Skeletal muscle tissue (tissue), 3 donors: ENCODE measurements at regions not wholly inside any gene's neighbourhood (a gene's known extent, or its start where the extent isn't known, plus 50 kb on each side); places are given as distances from the start of the nearest gene placed in this dataset.

Experiments
- H3K27ac ChIP-seq: one replicate; pipeline ENCODE4 v1.7.0; 2013; ENCODE audit warnings: mild to moderate bottlenecking, low read depth, low read length, inconsistent platforms
- H3K27me3 ChIP-seq, 3 donors: one replicate each; pipeline ENCODE4 v1.7.0; 2013; ENCODE audit warnings: low read length in 3 of 3; ENCODE audit not compliant: control insufficient read depth in 3 of 3, insufficient read depth in 3 of 3
- H3K36me3 ChIP-seq, 3 donors: one replicate each; pipeline ENCODE4 v1.7.0; 2013; ENCODE audit warnings: low read length in 3 of 3; ENCODE audit not compliant: control insufficient read depth in 3 of 3, insufficient read depth in 3 of 3
- H3K4me1 ChIP-seq, 3 donors: one replicate each; pipeline ENCODE4 v1.7.0; 2013; ENCODE audit warnings: low read length in 3 of 3, mild to moderate bottlenecking in 3 of 3; ENCODE audit not compliant: control insufficient read depth in 3 of 3, insufficient read depth in 3 of 3
- H3K4me3 ChIP-seq, 3 donors: one replicate each; pipeline ENCODE4 v1.7.0; 2013; ENCODE audit warnings: low read length in 3 of 3
- H3K9ac ChIP-seq, 3 donors: one replicate each; pipeline ENCODE4 v1.7.0; 2013; ENCODE audit warnings: low read length in 3 of 3, mild to moderate bottlenecking in 3 of 3, moderate library complexity in 2 of 3, low read depth in 1 of 3
- H3K9me3 ChIP-seq, 3 donors: one replicate each; pipeline ENCODE4 v1.7.0; 2013; ENCODE audit warnings: low read length in 3 of 3; ENCODE audit not compliant: control insufficient read depth in 3 of 3
- donor health status: Osteomylitis.

DNA sequence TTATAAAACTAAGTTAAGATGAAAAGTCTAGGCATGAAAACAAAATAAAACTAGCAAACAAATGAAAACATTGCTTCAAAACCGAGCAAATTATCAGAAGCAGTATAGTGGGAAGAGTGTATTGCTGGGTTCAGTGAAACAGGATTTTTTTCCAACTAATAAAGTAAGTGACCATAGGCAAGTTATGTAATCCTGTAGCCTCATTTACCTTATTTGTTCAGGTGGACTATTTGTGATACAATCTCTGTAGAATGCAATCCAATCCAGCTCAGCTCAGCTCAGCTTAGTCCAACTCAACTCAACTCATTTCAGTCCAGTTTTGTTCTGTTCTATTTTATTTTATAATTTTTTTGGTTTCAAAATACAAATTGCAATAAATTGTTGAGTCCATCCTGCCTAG is 276.7 kb upstream of the LRIG3 start:
- Histone ChIP-seq H3K4me1 (no peaks in the 10 kb centered on the region), H3K4me3 (no peak overlapping the region), H3K27me3 (no peaks in the 10 kb centered on the region), H3K36me3 (no peaks in the 10 kb centered on the region), H3K9me3 (no peaks in the 10 kb centered on the region), H3K9ac (no peak overlapping the region), H3K27ac (no peak overlapping the region)

DNA sequence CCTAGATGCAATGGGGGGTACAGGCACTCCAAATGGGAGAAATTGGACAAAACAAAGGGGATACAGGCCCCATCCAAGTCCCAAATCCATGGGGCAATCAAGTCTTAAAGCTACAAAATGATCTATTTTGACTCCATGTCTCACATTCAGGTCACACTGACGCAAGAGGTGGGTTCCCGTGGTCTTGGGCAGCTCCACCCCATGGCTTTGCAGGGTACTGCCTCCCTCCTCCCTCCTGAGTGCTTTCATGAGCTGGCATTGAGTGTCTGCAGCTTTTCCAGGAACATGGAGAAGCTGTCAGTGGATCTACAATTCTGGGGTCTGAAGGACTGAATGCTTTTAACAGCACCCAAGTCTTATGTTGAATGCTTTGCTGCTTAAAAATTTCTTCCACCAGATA is 274.5 kb upstream of the LRIG3 start:
- H3K36me3 ChIP-seq = no peaks in the 10 kb centered on the region
- no peaks in the 10 kb centered on the region for H3K9me3 ChIP-seq
- H3K4me3 ChIP-seq = no peak overlapping the region
- no peaks in the 10 kb centered on the region for H3K27me3 ChIP-seq
- H3K4me1 ChIP-seq = no peaks in the 10 kb centered on the region
- no peak overlapping the region for H3K9ac ChIP-seq
- H3K27ac ChIP-seq = no peak overlapping the region

DNA sequence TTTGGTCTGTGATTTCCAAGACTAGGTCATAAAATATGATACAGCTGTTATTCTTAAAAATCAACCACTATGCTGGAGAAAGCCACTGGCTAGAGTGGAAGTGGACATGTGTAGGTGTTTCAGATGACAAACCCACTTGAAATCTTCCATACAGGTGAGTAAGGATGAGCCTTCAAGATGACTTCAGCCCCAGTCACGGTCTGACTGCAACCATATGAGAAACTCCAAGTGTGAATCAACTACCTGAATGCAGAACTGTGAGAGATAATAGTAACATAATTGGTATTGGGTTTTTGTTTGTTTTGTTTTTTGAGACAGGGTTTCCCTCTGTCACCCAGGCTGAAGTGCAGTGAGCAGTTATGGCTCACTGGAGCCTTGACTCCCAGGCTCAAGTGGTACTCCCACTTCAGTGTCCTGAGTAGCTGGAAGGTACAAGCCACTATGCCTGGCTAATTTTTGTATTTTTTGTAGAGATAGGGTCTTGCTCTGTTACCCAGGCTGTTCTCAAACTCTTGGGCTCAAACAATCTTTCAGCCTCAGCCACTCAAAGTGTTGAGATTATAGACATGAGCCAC is 273.3 kb upstream of the LRIG3 start:
- Histone ChIP-seq H3K9me3 (no peaks in the 10 kb centered on the region), H3K36me3 (no peaks in the 10 kb centered on the region), H3K4me3 (no peak overlapping the region), H3K27me3 (no peaks in the 10 kb centered on the region), H3K4me1 (no peaks in the 10 kb centered on the region), H3K9ac (no peak overlapping the region), H3K27ac (no peak overlapping the region)

DNA sequence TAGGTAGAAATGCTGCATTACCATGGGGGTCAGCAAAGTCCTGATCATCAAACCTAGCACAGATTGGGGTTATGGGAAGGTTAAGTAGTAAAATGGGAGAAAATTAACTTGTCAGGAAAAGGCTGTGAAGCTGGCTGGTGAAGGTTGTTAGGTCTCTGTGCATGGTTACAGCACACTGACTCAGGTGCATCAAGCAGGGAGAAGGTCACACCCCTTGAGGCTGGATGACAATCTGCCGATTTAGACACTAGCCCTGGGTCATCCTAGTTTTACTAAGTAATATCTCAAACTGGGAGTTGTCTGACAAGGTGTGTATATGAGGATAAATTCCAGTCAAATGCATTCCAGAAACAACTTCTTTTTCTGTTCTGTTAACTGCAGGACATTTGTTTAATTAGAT is 271.1 kb upstream of the LRIG3 start:
- H3K27ac ChIP-seq = no peak overlapping the region
- H3K4me3 ChIP-seq = no peak overlapping the region
- no peaks in the 10 kb centered on the region for H3K36me3 ChIP-seq

DNA sequence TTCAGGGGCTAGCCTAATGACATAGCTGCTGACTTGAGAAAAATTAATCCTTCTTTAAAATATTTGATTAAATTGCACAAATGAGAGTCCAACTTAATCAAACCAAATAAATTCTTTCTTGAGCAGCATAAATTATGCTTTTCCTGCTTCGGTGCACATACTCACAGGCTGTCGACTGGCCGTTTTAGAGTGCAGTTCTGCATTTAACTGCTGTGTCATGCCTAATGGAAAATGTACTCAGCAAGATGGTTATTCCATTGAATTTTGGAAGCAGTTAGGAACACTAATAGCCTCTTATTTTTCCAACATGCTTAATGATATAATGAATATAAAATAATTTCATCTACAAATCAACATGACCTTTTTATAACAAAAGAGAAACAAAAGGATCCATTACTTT is 266.1 kb upstream of the LRIG3 start:
- H3K4me3 ChIP-seq = no peak overlapping the region
- no peaks in the 10 kb centered on the region for H3K9me3 ChIP-seq
- no peak overlapping the region for H3K27ac ChIP-seq
- H3K27me3 ChIP-seq = no peaks in the 10 kb centered on the region
- no peak overlapping the region for H3K9ac ChIP-seq
- no peaks in the 10 kb centered on the region for H3K36me3 ChIP-seq
- H3K4me1 ChIP-seq = no peaks in the 10 kb centered on the region

More for the DNA sequence above, 271.1 kb upstream of the LRIG3 start:
- Histone ChIP-seq H3K9me3 (no peaks in the 10 kb centered on the region), H3K27me3 (no peaks in the 10 kb centered on the region), H3K4me1 (no peaks in the 10 kb centered on the region), H3K9ac (no peak overlapping the region)

DNA sequence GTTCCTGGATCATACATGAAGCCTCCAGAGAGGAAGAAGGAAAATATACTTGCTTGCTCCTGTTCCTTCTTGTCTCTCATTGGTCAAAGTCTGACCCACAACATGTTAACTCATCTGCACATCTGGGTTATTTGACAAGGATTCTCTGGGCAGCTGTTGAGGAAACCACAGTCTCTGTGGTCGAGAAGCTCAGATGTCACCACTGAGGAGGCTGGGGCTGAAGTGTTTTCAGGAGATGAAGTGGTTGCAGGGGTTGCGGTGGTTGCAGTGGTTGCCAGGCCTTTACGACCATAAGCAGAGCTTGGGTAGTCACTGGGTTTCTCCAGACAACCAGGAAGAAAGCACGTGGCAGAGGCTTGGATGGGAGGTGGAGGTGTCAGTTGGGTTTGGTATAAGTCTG is 265.0 kb upstream of the LRIG3 start:
- Histone ChIP-seq H3K9ac (no peak overlapping the region), H3K4me3 (no peak overlapping the region), H3K9me3 (no peaks in the 10 kb centered on the region), H3K27ac (no peak overlapping the region), H3K27me3 (no peaks in the 10 kb centered on the region), H3K4me1 (no peaks in the 10 kb centered on the region), H3K36me3 (no peaks in the 10 kb centered on the region)

DNA sequence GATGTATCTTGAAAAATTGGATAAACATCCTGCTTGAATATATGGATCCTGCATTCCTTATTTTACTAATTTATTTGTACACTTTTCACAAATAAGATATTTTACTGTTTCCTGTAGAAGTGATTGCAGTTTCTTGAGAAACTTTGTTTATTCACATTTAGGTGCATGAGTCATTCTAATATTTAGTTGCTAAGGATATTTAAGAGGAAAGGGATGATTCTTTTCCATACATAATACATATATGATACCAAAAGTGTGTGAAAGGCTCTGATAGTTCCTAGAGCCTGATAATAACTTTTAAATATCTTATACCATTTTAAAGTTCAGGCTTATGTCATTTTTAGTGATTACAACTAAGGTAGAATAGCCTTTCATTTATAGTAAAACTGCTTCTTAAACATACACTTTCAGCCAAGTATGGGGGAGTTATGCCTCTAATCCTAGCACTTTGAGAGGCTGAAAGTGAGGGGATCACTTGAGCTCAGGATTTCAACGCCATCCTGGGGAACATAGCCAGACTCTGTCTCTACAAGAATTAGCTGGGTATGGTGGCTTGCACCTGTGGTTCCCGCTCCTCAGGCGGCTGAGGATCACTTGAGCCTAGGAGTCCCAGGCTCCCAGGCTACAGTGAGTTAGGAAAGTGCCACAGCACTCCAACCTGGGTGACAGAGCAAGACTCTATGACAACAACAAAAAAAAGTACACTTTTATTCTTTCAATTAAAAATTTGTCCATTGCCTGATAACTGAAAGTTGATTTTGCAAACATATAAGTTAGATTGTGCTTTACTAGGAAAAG is 262.6 kb upstream of the LRIG3 start:
- no peaks in the 10 kb centered on the region for H3K27me3 ChIP-seq
- no peaks in the 10 kb centered on the region for H3K36me3 ChIP-seq
- no peak overlapping the region for H3K27ac ChIP-seq
- no peak overlapping the region for H3K4me3 ChIP-seq
- H3K9me3 ChIP-seq = no peaks in the 10 kb centered on the region
- no peaks in the 10 kb centered on the region for H3K4me1 ChIP-seq
- no peak overlapping the region for H3K9ac ChIP-seq

DNA sequence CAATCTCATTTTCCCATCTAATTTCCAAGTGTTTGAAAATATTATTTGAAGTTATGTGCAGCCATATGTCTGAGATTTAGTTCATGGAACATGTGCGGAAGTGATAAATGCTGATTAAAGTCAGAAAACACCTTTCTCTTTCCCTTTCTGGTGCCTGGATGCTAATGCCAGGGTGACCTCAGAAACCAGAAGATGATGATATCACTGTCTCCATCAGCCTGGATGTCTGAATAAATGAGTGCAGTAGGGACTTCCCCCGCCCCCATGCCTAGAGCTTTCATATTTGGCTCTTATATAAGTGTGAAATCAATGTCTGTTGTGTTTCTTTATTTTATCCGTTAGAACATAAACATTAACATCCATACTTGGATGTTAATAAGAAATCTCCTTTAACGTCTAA is 261.9 kb upstream of the LRIG3 start:
- Histone ChIP-seq H3K9ac (no peak overlapping the region), H3K27me3 (no peaks in the 10 kb centered on the region), H3K4me1 (no peaks in the 10 kb centered on the region), H3K4me3 (no peak overlapping the region), H3K36me3 (no peaks in the 10 kb centered on the region), H3K9me3 (no peaks in the 10 kb centered on the region), H3K27ac (no peak overlapping the region)

DNA sequence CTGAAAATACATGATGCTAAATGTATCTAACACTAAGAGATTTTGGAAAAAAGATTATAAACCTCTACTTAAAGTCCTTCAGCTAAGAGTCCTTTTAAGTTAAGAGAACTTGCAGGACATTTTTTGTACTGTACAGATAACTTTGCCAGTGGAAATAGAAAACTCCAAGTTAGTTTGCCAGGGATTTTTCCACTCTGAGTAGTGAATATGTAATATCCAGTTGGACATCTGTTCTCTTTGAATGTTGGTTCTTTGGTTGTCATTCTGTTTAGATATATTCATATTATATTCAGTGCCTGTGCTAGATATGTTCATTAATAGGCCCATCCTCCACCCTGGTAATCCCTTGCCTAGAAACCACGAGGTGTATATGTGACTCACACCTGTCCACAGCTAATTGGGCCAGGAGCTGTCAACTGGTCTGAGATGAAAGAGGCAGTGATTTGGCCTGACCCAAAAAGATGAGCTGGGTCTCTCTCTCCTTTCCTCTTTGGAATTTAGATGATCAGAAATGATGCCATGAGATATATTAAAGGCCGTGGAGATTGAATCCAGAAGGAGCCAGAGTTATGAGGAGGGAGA is 261.0 kb upstream of the LRIG3 start:
- H3K9me3 ChIP-seq = no peaks in the 10 kb centered on the region
- no peaks in the 10 kb centered on the region for H3K36me3 ChIP-seq
- no peak overlapping the region for H3K27ac ChIP-seq
- H3K4me1 ChIP-seq = no peaks in the 10 kb centered on the region
- H3K27me3 ChIP-seq = no peaks in the 10 kb centered on the region
- no peak overlapping the region for H3K4me3 ChIP-seq
- H3K9ac ChIP-seq = no peak overlapping the region

DNA sequence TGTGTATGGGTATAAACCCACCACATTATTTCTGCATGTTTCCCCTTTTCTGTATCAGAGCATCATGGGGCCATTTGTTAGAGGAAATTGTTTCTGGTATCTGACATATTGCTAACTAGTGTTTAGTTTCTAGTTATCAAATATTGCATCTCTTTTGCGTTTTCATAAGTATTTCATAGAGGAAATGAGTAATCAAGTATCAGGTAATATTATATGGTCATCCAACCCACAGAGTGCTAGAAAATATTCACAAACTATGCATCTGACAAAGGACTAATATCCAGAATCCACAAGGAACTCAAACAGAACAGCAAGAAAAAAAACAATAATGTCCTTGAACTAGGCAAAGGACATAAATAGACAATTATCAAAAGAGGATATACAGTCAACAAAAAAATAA is 258.9 kb upstream of the LRIG3 start:
- Histone ChIP-seq H3K27ac (no peak overlapping the region), H3K9ac (no peak overlapping the region), H3K27me3 (no peaks in the 10 kb centered on the region), H3K4me3 (no peak overlapping the region), H3K4me1 (no peaks in the 10 kb centered on the region), H3K9me3 (no peaks in the 10 kb centered on the region), H3K36me3 (no peaks in the 10 kb centered on the region)
